Hepatocyte (in vitro differentiated cells): ENCODE measurements at regions not wholly inside any gene's neighbourhood (a gene's known extent, or its start where the extent isn't known, plus 50 kb on each side); places are given as distances from the start of the nearest gene placed in this dataset.
A peak's percentile ranks its signal among the peaks of the same experiment; 100 is the strongest.

Experiments
- DNase-seq: peaks from one replicate; pipeline ENCODE4 v3.0.0-alpha.2; 2016; ENCODE audit warnings: low spot score
- H2AFZ ChIP-seq: fragments of 200-600 bp; sonication (generic); 2 replicates; pipeline ENCODE4 v1.6.0; 2016; ENCODE audit warnings: antibody characterized with exemption, mild to moderate bottlenecking
- H3K27ac ChIP-seq: fragments of 200-600 bp; sonication (generic); 2 replicates; pipeline ENCODE4 v1.5.1; 2016; ENCODE audit warnings: mild to moderate bottlenecking
- H3K27me3 ChIP-seq: fragments of 200-600 bp; sonication (generic); 2 replicates; pipeline ENCODE4 v1.6.1; 2016
- H3K36me3 ChIP-seq: fragments of 200-600 bp; sonication (generic); replicated peaks from 2 replicates; pipeline ENCODE4 v1.5.1; 2016; ENCODE audit warnings: low read depth; ENCODE audit not compliant: insufficient read depth
- H3K4me1 ChIP-seq: fragments of 200-600 bp; sonication (generic); 2 replicates; pipeline ENCODE4 v1.5.1; 2016; ENCODE audit warnings: mild to moderate bottlenecking, moderate library complexity; ENCODE audit not compliant: insufficient read depth
- H3K4me2 ChIP-seq: fragments of 200-600 bp; sonication (generic); 2 replicates; pipeline ENCODE4 v1.6.0; 2016
- H3K4me3 ChIP-seq: fragments of 200-600 bp; sonication (generic); 2 replicates; pipeline ENCODE4 v1.5.1; 2016; ENCODE audit warnings: mild to moderate bottlenecking
- H3K79me2 ChIP-seq: fragments of 200-600 bp; sonication (generic); 2 replicates; pipeline ENCODE4 v1.6.0; 2017; ENCODE audit warnings: mild to moderate bottlenecking
- H3K9me2 ChIP-seq: fragments of 200-600 bp; sonication (generic); replicated peaks from 2 replicates; pipeline ENCODE4 v1.6.0; 2017; ENCODE audit warnings: mild to moderate bottlenecking; ENCODE audit not compliant: insufficient read depth
- H3K9me3 ChIP-seq: fragments of 200-600 bp; sonication (generic); 2 replicates; pipeline ENCODE4 v1.5.1; 2016; ENCODE audit warnings: low read depth, mild to moderate bottlenecking
- H4K20me1 ChIP-seq: fragments of 200-600 bp; sonication (generic); 2 replicates; pipeline ENCODE4 v1.6.0; 2016; ENCODE audit warnings: mild to moderate bottlenecking; ENCODE audit not compliant: insufficient read depth, poor library complexity, severe bottlenecking
- EZH2 ChIP-seq: fragments of 200-600 bp; sonication (generic); IDR thresholded peaks from 2 replicates; pipeline ENCODE4 v1.6.1; 2016; ENCODE audit warnings: antibody characterized with exemption, mild to moderate bottlenecking, borderline replicate concordance
- EZH2phosphoT487 ChIP-seq: fragments of 200-600 bp; sonication (generic); IDR thresholded peaks from one replicate; pipeline ENCODE4 v1.6.1; 2018; ENCODE audit warnings: antibody characterized with exemption, mild to moderate bottlenecking, low read depth, moderate library complexity; ENCODE audit not compliant: unreplicated experiment, severe bottlenecking
- WGBS: methylation state at CpG from one replicate; pipeline ENCODE4 v1.1.6; 2016; ENCODE audit warnings: low lambda C conversion rate; ENCODE audit errors: missing lambda C conversion rate; 5-methylcytosine and 5-hydroxymethylcytosine counted together
- TF ChIP-seq, protein P1 (sequence below): fragments of 200-600 bp; sonication (generic); IDR thresholded peaks from 2 replicates; pipeline ENCODE4 v1.5.1; 2016; ENCODE audit warnings: antibody characterized with exemption, mild to moderate bottlenecking; ENCODE audit not compliant: poor library complexity

DNA sequence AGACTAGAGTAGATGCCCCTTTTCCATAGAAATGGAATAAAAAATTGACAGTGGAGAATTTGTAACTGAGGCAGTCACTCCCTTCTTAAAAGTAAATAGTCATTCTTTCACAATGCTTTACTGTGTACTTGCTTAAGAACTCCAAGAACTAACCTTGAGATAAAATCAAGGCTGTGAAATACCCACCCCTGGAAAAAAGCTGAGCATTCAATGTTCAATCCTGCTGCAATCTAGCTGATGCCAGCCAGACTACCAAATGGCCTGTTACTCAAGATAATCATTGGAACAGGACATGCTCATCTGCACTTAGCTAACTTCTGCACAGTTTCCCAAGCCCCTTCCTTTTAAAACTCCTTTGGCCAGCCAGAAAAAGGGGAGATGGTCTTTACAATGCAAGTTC is 367.4 kb upstream of the GULP1 start:
- Histone ChIP-seq H2AFZ (peak overlapping the region; percentile 28), H3K36me3 (no peaks in the 10 kb centered on the region), H3K9me2 (no peaks in the 10 kb centered on the region), H3K4me2 (no peak overlapping the region), H3K4me1 (peaks cover 10% of the 10 kb centered on the region), H3K27ac (peak overlapping the region; percentile 23), H4K20me1 (no peaks in the 10 kb centered on the region), H3K9me3 (no peaks in the 10 kb centered on the region), H3K27me3 (no peaks in the 10 kb centered on the region), H3K4me3 (no peak overlapping the region), H3K79me2 (no peaks in the 10 kb centered on the region)
- no peak for DNase-seq
- TF ChIP-seq EZH2 = no peak

DNA sequence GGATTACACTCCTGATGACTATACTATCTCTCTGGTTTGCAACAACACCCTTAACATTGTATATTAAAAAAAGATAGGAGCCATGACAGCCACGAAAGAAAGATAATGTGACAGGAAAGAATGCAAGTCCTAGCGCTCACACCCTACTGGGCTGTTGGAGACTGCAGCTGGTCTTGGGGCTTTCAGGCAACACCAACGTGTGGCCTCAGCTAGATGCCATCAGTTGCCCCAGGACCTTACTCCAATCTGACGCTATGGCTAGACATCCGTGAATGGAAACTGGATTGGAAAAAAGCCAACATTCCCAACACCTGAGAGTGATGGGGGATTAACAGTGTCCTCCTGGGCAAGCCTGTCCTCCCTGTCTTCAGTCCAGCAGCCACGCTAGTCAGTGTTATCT is 357.4 kb upstream of the GULP1 start:
- TF ChIP-seq EZH2 (no peak), EZH2phosphoT487 (no peak)
- TF ChIP-seq, protein P1, sequence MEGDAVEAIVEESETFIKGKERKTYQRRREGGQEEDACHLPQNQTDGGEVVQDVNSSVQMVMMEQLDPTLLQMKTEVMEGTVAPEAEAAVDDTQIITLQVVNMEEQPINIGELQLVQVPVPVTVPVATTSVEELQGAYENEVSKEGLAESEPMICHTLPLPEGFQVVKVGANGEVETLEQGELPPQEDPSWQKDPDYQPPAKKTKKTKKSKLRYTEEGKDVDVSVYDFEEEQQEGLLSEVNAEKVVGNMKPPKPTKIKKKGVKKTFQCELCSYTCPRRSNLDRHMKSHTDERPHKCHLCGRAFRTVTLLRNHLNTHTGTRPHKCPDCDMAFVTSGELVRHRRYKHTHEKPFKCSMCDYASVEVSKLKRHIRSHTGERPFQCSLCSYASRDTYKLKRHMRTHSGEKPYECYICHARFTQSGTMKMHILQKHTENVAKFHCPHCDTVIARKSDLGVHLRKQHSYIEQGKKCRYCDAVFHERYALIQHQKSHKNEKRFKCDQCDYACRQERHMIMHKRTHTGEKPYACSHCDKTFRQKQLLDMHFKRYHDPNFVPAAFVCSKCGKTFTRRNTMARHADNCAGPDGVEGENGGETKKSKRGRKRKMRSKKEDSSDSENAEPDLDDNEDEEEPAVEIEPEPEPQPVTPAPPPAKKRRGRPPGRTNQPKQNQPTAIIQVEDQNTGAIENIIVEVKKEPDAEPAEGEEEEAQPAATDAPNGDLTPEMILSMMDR = no peak
- no peak overlapping the region for H2AFZ ChIP-seq
- no peaks in the 10 kb centered on the region for H3K79me2 ChIP-seq
- DNase-seq = no peak
- no peaks in the 10 kb centered on the region for H4K20me1 ChIP-seq
- no peak overlapping the region for H3K4me2 ChIP-seq
- H3K9me2 ChIP-seq = no peaks in the 10 kb centered on the region
- no peaks in the 10 kb centered on the region for H3K27me3 ChIP-seq
- no peak overlapping the region for H3K27ac ChIP-seq
- no peaks in the 10 kb centered on the region for H3K9me3 ChIP-seq
- no peaks in the 10 kb centered on the region for H3K4me1 ChIP-seq
- no peak overlapping the region for H3K4me3 ChIP-seq
- H3K36me3 ChIP-seq = no peaks in the 10 kb centered on the region
- 89% methylated on average over 6 of the region's 6 CpGs for WGBS

DNA sequence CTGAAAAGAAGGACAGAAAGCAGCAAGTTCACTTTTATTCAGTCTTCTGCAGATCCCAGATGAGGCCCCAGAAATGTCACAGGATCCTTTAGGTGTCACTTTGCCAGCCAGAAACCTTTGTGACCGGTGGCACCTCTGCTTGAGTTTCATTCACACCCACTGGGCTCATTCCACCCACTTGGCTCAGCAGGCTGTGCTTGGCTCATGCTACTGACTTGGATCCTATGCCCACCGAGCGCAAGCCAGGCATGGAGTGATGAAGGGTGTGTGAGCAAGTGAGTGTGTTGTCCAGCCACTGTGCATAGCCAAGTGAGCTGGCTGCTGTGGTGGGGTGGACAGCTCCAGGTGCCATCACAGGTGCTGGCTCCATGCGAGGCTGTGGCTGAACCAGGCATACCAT is 357.0 kb upstream of the GULP1 start:
- TF ChIP-seq EZH2phosphoT487 (no peak), EZH2 (no peak)
- TF ChIP-seq, protein P1 = no peak
- Histone ChIP-seq H3K27me3 (no peaks in the 10 kb centered on the region), H2AFZ (no peak overlapping the region), H3K27ac (no peak overlapping the region), H3K4me2 (no peak overlapping the region), H3K9me2 (no peaks in the 10 kb centered on the region), H4K20me1 (no peaks in the 10 kb centered on the region), H3K79me2 (no peaks in the 10 kb centered on the region), H3K36me3 (no peaks in the 10 kb centered on the region), H3K4me3 (no peak overlapping the region), H3K4me1 (no peaks in the 10 kb centered on the region), H3K9me3 (no peaks in the 10 kb centered on the region)
- 96% methylated on average over 4 of the region's 4 CpGs for WGBS
- no peak for DNase-seq

DNA sequence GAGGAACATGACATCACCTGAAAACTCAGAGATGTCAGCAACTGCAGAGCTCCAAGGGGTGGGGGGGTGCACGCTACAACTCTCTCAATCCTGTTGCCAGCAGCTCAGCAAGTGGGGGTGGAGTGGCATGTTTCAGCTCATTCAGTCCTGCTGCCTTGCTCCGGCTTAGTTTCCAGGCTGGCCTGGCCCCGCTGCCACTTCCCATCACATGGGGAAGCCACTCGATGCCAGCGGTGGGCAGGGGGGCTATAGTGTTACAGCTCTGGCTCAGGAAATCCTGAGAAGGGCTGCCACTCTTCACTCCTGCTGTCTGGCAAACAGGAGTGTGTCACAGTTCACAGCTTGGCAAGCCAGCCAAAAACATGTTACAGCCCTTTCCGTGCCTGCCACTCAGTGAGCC is 356.5 kb upstream of the GULP1 start:
- no peaks in the 10 kb centered on the region for H3K79me2 ChIP-seq
- no peaks in the 10 kb centered on the region for H3K9me2 ChIP-seq
- no peak overlapping the region for H3K4me3 ChIP-seq
- H3K4me2 ChIP-seq = no peak overlapping the region
- no peak overlapping the region for H2AFZ ChIP-seq
- DNase-seq = no peak
- H3K4me1 ChIP-seq = no peaks in the 10 kb centered on the region
- H3K36me3 ChIP-seq = no peaks in the 10 kb centered on the region
- no peaks in the 10 kb centered on the region for H3K9me3 ChIP-seq
- H4K20me1 ChIP-seq = no peaks in the 10 kb centered on the region
- H3K27ac ChIP-seq = no peak overlapping the region
- 90% methylated on average over 6 of the region's 6 CpGs for WGBS
- TF ChIP-seq EZH2 (no peak), EZH2phosphoT487 (no peak)
- TF ChIP-seq, protein P1 = no peak
- no peaks in the 10 kb centered on the region for H3K27me3 ChIP-seq
